ENCODE measurements at regions not wholly inside any gene's neighbourhood (a gene's known extent, or its start where the extent isn't known, plus 50 kb on each side); places are given as distances from the start of the nearest gene placed in this dataset.
"Not testable (repeated sequence)": the region's sequence is repeated elsewhere in the genome, so short reads cannot be mapped to it uniquely, and the experiment has no call there.

GRCh38 chr6:77025736-77026223 lies 437.5 kb downstream of the HTR1B start:
- intact Hi-C loops (cut with DNase I), result no loop called here
- no peak for DNase-seq (ENCODE audit: low spot score)

GRCh38 chr6:77021778-77022177 lies 441.5 kb downstream of the HTR1B start:
- intact Hi-C loops (cut with DNase I), result no loop called here
- DNase-seq (ENCODE audit: low spot score), result no peak

DNA sequence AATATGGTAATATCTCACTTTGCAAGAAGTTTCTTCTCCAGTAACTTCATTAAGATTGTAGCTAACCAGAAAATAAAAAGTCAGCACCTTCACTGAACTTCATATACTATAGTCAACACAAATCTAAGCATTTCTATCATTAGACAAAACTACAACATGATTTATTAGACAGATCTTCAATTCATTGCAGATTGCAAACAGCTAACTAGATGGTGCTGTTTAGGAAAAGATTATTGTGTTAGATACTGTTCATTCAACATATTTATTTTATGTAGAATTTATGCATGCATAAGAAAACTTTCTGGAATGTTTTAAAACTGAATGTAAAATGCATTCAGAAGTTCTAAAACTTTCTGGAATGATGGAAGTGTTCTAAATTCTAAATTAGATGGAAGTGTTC lies 442.1 kb downstream of the HTR1B start:
- intact Hi-C loops (cut with DNase I), result no loop called here
- no peak for DNase-seq (ENCODE audit: low spot score)

- intact Hi-C loops (cut with DNase I), result no loop called here
- DNase-seq (ENCODE audit: low spot score), result no peak
These were observed 444.2 kb downstream of the HTR1B start for GRCh38 chr6:77019081-77019480.

GRCh38 chr6:77017537-77017936 lies 445.8 kb downstream of the HTR1B start:
- no peak for DNase-seq (ENCODE audit: low spot score)
- intact Hi-C loops (cut with DNase I), result no loop called here

DNA sequence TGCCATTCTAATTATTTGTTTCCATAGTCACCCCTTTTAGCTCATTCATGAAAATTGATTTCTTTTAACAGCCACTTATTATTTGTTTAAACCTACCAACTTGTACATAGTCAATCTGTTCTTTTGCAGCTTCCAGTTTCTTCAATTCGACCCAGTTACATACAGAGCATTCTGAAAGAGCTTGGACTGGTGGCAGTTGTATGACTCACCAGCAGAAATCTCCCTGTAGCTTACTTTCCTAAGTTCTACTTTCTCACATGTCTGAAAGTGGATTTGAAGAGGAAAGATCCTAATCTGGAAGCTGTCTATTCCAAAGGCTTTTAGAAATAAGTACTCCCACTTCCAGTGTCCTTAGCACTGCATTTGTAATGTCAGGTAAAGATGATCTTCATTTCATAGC lies 447.9 kb downstream of the HTR1B start:
- intact Hi-C loops (cut with DNase I), result no loop called here
- no peak for DNase-seq (ENCODE audit: low spot score)

GRCh38 chr6:77011929-77012545 lies 451.3 kb downstream of the HTR1B start:
- intact Hi-C loops (cut with DNase I), result no loop called here
- peak; percentile 49 for DNase-seq (ENCODE audit: low spot score)

DNA sequence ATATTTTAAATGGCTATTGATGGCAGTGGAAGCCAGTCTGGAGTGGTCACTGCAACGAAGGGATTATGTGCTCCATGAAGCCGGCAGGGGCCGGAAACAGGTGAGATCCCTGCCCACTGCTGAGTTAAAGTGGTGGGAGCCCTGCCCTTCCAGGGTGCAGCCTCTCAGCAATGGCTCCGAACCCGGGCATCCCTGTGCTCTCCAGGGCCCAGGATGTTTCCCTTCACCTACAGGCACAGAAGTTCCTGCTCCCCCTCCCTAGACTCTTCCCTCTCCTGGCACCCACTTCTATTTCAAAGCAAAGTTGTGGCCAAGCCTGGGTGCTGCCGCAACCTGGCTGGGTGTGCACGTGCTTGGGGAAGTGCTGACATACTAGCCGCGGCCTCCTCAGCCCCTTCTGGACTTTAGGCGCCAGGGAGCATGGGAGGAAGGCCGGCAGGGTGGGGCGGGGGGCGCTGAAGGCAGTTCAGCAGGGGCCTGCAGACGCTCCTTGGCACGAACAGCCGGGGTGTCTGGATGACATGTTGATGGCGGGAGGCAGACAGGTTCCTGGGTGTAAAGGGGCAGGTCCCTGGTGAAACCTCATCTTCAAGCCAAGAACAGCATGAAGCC lies 452.3 kb downstream of the HTR1B start:
- intact Hi-C loops (cut with DNase I), result no loop called here
- DNase-seq (ENCODE audit: low spot score), result peak; percentile 73

- no peak for DNase-seq (ENCODE audit: low spot score)
- intact Hi-C loops (cut with DNase I), result no loop called here
These were observed 470.7 kb downstream of the HTR1B start for GRCh38 chr6:76992553-76992952.

GRCh38 chr6:76984572-76984971 lies 478.7 kb downstream of the HTR1B start:
- intact Hi-C loops (cut with DNase I), result no loop called here
- no peak for DNase-seq (ENCODE audit: low spot score)

- intact Hi-C loops (cut with DNase I), result no loop called here
- no peak for DNase-seq (ENCODE audit: low spot score)
These were observed 480.7 kb downstream of the HTR1B start for GRCh38 chr6:76982476-76983199.

DNA sequence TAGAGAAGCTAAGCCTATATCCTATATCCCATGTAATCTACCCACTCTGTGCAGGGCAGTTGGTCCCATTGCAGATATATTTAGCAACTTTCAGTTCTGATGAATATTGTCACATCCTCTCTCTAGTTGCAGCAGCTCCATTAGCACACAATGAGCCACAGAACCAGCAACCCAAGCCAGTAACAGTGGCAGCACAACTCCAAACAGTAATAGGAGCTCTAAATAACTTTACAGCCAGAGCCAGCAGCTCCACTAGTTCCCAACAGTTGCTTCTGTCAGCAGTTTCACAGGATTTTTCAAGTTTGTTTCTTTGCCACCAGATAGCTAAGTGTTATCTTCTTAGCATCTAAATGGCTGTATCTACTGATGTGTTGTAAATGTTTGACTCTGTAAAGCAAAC lies 490.8 kb downstream of the HTR1B start:
- intact Hi-C loops (cut with DNase I), result no loop called here
- no peak for DNase-seq (ENCODE audit: low spot score)

- peak; percentile 71 for DNase-seq (ENCODE audit: low spot score)
- intact Hi-C loops (cut with DNase I), result not testable (repeated sequence)
These were observed 504.1 kb downstream of the HTR1B start for GRCh38 chr6:76959177-76959576.

DNA sequence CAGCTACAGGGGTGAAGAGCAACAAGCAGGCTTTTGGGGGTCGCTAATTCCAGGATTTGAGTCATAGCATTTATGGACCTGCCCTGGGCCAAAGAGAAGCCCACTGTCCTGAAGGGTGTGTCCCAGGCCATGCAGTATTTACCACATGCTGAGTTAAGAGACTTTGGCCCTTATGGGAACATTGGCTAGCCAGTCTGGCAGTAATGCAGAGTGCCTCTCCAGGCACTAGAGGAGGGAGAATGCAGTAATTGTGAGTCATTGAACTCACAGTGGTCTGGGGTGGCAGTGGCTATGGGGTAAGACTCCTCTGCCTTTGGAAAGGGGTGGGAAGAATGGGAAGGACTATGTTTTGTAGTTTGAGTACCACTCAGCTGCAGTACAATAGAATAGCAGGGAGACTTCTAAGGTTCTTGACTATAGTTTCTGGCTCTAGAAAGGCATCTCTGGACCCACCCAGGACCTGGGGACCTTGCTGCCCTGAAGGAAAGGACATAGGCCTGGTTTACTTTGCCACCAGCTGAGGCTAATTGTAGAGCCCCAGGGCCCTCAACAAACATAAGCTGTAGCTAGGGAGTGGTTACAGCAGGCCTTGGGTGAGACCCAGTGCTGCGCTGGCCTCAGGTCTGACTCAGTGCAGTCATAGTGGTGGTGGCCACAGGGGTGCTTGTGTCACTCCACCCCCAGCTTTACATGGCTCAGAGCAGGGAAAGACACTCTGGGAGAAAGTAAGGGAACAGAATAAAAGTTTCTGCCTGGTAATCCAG lies 520.9 kb downstream of the HTR1B start:
- no peak for DNase-seq (ENCODE audit: low spot score)
- intact Hi-C loops (cut with DNase I), result no loop called here

DNA sequence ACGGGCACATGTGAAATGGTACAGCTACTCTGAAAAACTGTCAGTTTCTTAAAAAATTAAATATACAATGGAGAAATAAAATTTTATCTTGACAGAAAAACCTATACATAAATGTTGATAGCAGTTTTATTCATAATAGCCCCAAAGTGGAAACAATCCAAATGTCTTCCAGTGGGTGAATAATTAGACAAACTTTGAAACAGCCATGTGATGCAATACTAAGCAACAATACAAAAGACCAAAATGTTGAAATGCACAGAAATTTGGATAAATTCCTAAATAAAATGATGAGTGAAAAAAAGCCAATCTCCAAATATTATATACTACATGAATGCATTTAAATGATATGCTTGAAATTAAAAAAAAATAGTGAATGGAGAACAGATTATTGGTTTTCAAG lies 523.1 kb downstream of the HTR1B start:
- intact Hi-C loops (cut with DNase I), result no loop called here
- no peak for DNase-seq (ENCODE audit: low spot score)

DNA sequence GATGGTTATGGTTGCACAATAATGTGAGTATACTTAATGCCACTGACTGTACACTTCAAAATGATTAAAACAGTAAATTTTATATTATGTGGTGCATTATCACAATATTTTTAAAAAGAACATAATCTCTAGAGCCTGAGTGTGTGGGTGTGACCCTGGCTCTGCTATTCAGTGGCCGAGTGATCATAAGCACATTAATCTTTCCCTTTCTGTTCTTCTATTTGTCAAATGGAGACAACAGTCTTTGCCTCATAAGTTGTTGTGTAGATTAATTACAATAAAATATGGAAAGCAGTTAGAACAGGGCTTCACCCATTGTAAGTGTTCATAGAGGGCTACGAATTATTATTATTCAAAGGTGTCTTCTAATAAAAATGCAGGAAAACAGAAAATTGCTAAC lies 548.6 kb downstream of the HTR1B start:
- intact Hi-C loops (cut with DNase I), result no loop called here
- DNase-seq (ENCODE audit: low spot score), result no peak

DNA sequence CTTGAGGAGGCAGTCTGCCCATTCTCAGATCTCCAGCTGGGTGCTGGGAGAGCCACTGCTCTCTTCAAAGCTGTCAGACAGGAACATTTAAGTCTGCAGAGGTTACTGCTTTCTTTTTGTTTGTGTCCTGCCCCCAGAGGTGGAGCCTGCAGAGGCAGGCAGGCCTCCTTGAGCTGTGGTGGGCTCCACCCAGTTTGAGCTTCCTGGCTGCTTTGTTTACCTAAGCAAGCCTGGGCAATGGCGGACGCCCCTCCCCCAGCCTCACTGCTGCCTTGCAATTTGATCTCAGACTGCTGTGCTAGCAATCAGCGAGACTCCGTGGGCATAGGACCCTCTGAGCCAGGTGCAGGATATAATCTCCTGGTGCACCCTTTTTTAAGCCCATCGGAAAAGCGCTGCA lies 557.8 kb downstream of the HTR1B start:
- DNase-seq (ENCODE audit: low spot score); intact Hi-C loops (cut with DNase I): not testable (repeated sequence)

- DNase-seq (ENCODE audit: low spot score), result no peak
- intact Hi-C loops (cut with DNase I), result no loop called here
These were observed 570.7 kb downstream of the HTR1B start for GRCh38 chr6:76892542-76892941.

DNA sequence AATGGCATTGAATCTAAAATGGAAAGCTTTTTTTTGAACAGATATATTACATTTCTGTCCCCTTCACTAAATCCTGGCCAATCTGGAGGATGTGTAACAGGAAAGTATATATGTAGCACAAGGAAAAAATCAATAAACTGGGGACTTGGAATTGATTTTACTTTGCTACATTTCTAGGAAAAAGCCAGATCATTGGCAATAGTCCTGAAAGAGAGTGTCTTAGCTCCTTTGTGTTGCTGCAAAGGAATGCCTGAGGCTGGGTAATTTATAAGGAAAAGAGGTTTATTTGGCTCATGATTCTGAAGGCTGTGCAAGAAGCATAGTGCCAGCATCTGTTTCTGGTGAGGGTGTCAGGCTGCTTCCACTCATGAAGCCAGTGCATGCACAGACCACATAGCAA lies 574.9 kb downstream of the HTR1B start:
- intact Hi-C loops (cut with DNase I), result no loop called here
- no peak for DNase-seq (ENCODE audit: low spot score)

GRCh38 chr6:76886900-76887299 lies 576.4 kb downstream of the HTR1B start:
- DNase-seq (ENCODE audit: low spot score), result no peak
- intact Hi-C loops (cut with DNase I), result no loop called here
